Tibial nerve (tissue), 4 donors: ENCODE measurements at regions not wholly inside any gene's neighbourhood (a gene's known extent, or its start where the extent isn't known, plus 50 kb on each side); places are given as distances from the start of the nearest gene placed in this dataset.

Source experiments
- CTCF ChIP-seq, 5 experiments: fragments of 200-600 bp in 3 of 5; fragments of 450-650 bp in 2 of 5; sonication (generic) in 3 of 5; IDR thresholded peaks; one replicate each; pipeline ENCODE4 v1.5.1; 2016 to 2019; ENCODE audit warnings: antibody characterized with exemption in 5 of 5, mild to moderate bottlenecking in 3 of 5, moderate library complexity in 2 of 5
- EP300 ChIP-seq, 2 donors: sonication (generic); formaldehyde crosslinking; IDR thresholded peaks; one replicate each; pipeline ENCODE4 v1.6.1; 2017; ENCODE audit warnings: antibody characterized with exemption in 2 of 2, mild to moderate bottlenecking in 1 of 2
- POLR2A ChIP-seq, 2 donors: fragments of 450-650 bp; IDR thresholded peaks; one replicate each; pipeline ENCODE4 v1.6.1; 2017; ENCODE audit warnings: antibody characterized with exemption in 2 of 2, mild to moderate bottlenecking in 2 of 2, moderate library complexity in 2 of 2

- TF ChIP-seq CTCF (IDR thresholded peaks at IDR 0.05) (no peak), EP300 (IDR thresholded peaks at IDR 0.05) (no peak), POLR2A (IDR thresholded peaks at IDR 0.05) (no peak)
Measured at GRCh38 chr11:25938952-25939351, 393.0 kb upstream of the ANO3 start.
